Body of pancreas (tissue), 4 donors: ENCODE measurements at regions not wholly inside any gene's neighbourhood (a gene's known extent, or its start where the extent isn't known, plus 50 kb on each side); places are given as distances from the start of the nearest gene placed in this dataset.

Experiments
- ATAC-seq: fragments of 150-250 bp; one replicate; pipeline ENCODE4 v1.9.1; 2016
- DNase-seq, 4 donors: peaks; one replicate each; pipeline ENCODE4 v3.0.0-alpha.2; 2019
- H3K27ac ChIP-seq, 4 donors: fragments of 200-600 bp; sonication (generic); 1 replicate in 3 of 4; 2 replicates in 1 of 4; pipeline versions ENCODE4 v1.5.1 to v1.6.1; 2016 to 2019; ENCODE audit warnings: mild to moderate bottlenecking in 1 of 4, mixed read lengths in 1 of 4, moderate library complexity in 1 of 4
- H3K27me3 ChIP-seq, 2 donors: fragments of 200-600 bp; sonication (generic); one replicate each; pipeline ENCODE4 v1.6.0; 2016; ENCODE audit warnings: mild to moderate bottlenecking in 1 of 2
- H3K36me3 ChIP-seq, 2 donors: fragments of 200-600 bp; sonication (generic); replicated peaks in 1 of 2; 2 replicates each; pipeline ENCODE4 v1.5.1; 2016; ENCODE audit warnings: low read depth in 2 of 2; ENCODE audit not compliant: insufficient read depth in 1 of 2
- H3K4me1 ChIP-seq: fragments of 200-600 bp; sonication (generic); one replicate; pipeline ENCODE4 v1.6.0; 2016
- H3K4me3 ChIP-seq, 2 donors: fragments of 200-600 bp; sonication (generic); 1 replicate in 1 of 2; 2 replicates in 1 of 2; pipeline ENCODE4 v1.5.1; 2016 to 2019
- H3K9me3 ChIP-seq, 3 donors: fragments of 200-600 bp; sonication (generic); 1 replicate in 2 of 3; 2 replicates in 1 of 3; pipeline ENCODE4 v1.5.1; 2016
- CTCF ChIP-seq, 7 experiments: fragments of 450-650 bp in 4 of 7; fragments of 200-600 bp in 3 of 7; sonication (generic) in 3 of 7; IDR thresholded peaks; one replicate each; pipeline ENCODE4 v1.5.1; 2016 to 2019; ENCODE audit warnings: antibody characterized with exemption in 7 of 7
- POLR2A ChIP-seq, 3 donors: fragments of 450-650 bp; IDR thresholded peaks; one replicate each; pipeline ENCODE4 v1.6.1; 2016; ENCODE audit warnings: antibody characterized with exemption in 3 of 3, mild to moderate bottlenecking in 2 of 3
- WGBS, 2 donors: methylation state at CpG; one replicate each; pipeline ENCODE4 v1.1.5; 2017; 5-methylcytosine and 5-hydroxymethylcytosine counted together
- intact Hi-C: fragments of 100-400 bp; cut with DNase I; formaldehyde crosslinking; loops from one replicate; pipeline ENCODE4 v1.15.1; 2023

- H3K36me3 ChIP-seq: no peaks in the 10 kb centered on the region
- intact Hi-C loops: no loop called here
- no peaks in the 10 kb centered on the region for H3K27me3 ChIP-seq
- H3K4me3 ChIP-seq: no peak overlapping the region
- ATAC-seq: no peak
- H3K4me1 ChIP-seq: peaks cover 19% of the 10 kb centered on the region
- no peak for TF ChIP-seq POLR2A (IDR thresholded peaks at IDR 0.05)
- no peak for TF ChIP-seq CTCF (IDR thresholded peaks at IDR 0.05)
- H3K9me3 ChIP-seq: no peaks in the 10 kb centered on the region
- 95 to 96% methylated on average over 20 of the region's 20 CpGs for WGBS, 2 donors
- H3K27ac ChIP-seq: no peak overlapping the region
- DNase-seq: no peak
Observed at GRCh38 chr6:167666571-167667203, 160.0 kb upstream of the AFDN start.

GRCh38 chr6:167667204-167668018 is 159.3 kb upstream of the AFDN start:
- no peak for TF ChIP-seq POLR2A (IDR thresholded peaks at IDR 0.05)
- TF ChIP-seq CTCF (IDR thresholded peaks at IDR 0.05): no peak
- DNase-seq: no peak
- H3K27me3 ChIP-seq: no peaks in the 10 kb centered on the region
- intact Hi-C loops: no loop called here
- H3K9me3 ChIP-seq: no peaks in the 10 kb centered on the region
- ATAC-seq: no peak
- H3K4me3 ChIP-seq: no peak overlapping the region
- WGBS, 2 donors: 94 to 97% methylated on average over 19 to 23 of the region's 23 CpGs
- H3K36me3 ChIP-seq: no peaks in the 10 kb centered on the region
- peaks cover 14% of the 10 kb centered on the region for H3K4me1 ChIP-seq
- H3K27ac ChIP-seq: peak overlapping the region in 3 of 4 donors; percentile 6 to 33 (median 8)

- ATAC-seq (peak; percentile 82), DNase-seq (peak; percentile 47 to 80 (median 68))
- Histone ChIP-seq H3K27me3 (no peaks in the 10 kb centered on the region), H3K27ac (peak overlapping the region in 3 of 4 donors; percentile 6 to 33 (median 8)), H3K9me3 (no peaks in the 10 kb centered on the region), H3K4me1 (peaks cover 14% of the 10 kb centered on the region), H3K36me3 (no peaks in the 10 kb centered on the region), H3K4me3 (no peak overlapping the region)
- intact Hi-C loops: no loop called here
- 42 to 51% methylated on average over 26 of the region's 26 CpGs for WGBS, 2 donors
- TF ChIP-seq CTCF (IDR thresholded peaks at IDR 0.05) (no peak), POLR2A (IDR thresholded peaks at IDR 0.05) (no peak)
Observed at GRCh38 chr6:167668019-167668753, 158.5 kb upstream of the AFDN start.

GRCh38 chr6:167668754-167669552 is 157.8 kb upstream of the AFDN start:
- ATAC-seq: no peak

More at GRCh38 chr6:167668754-167669552, 157.8 kb upstream of the AFDN start:
- H3K36me3 ChIP-seq: no peaks in the 10 kb centered on the region
- WGBS, 2 donors: 49 to 66% methylated on average over 11 to 20 of the region's 21 CpGs
- intact Hi-C loops: no loop called here
- DNase-seq: no peak
- no peak overlapping the region for H3K4me3 ChIP-seq
- H3K4me1 ChIP-seq: peaks cover 14% of the 10 kb centered on the region
- TF ChIP-seq POLR2A (IDR thresholded peaks at IDR 0.05): no peak
- TF ChIP-seq CTCF (IDR thresholded peaks at IDR 0.05): no peak
- H3K9me3 ChIP-seq: no peaks in the 10 kb centered on the region
- H3K27ac ChIP-seq: peak overlapping the region in 1 of 4 donors; percentile 8
- no peaks in the 10 kb centered on the region for H3K27me3 ChIP-seq
